Uterus (tissue), 3 donors: ENCODE measurements at regions not wholly inside any gene's neighbourhood (a gene's known extent, or its start where the extent isn't known, plus 50 kb on each side); places are given as distances from the start of the nearest gene placed in this dataset.

Experiments used
- DNase-seq, 2 donors: peaks; one replicate each; pipeline ENCODE4 v3.0.0-alpha.2; 2019 to 2020
- H3K27ac ChIP-seq, 2 donors: fragments of 200-600 bp; sonication (generic); 1 replicate in 1 of 2; 2 replicates in 1 of 2; pipeline ENCODE4 v1.5.1; 2016 to 2018
- H3K27me3 ChIP-seq, 2 donors: fragments of 200-600 bp; sonication (generic); one replicate each; pipeline ENCODE4 v1.5.1; 2018 to 2019; ENCODE audit warnings: control low read depth in 1 of 2
- H3K36me3 ChIP-seq, 2 donors: fragments of 200-600 bp; sonication (generic); one replicate each; pipeline ENCODE4 v1.5.1; 2019; ENCODE audit warnings: control low read depth in 1 of 2
- H3K4me1 ChIP-seq, 2 donors: fragments of 200-600 bp; sonication (generic); one replicate each; pipeline ENCODE4 v1.5.1; 2018 to 2019; ENCODE audit warnings: control low read depth in 1 of 2
- H3K4me3 ChIP-seq, 2 donors: fragments of 200-600 bp; sonication (generic); 1 replicate in 1 of 2; 2 replicates in 1 of 2; pipeline ENCODE4 v1.5.1; 2018 to 2019; ENCODE audit warnings: mild to moderate bottlenecking in 1 of 2
- H3K9me3 ChIP-seq, 2 donors: fragments of 200-600 bp; sonication (generic); one replicate each; pipeline ENCODE4 v1.5.1; 2019; ENCODE audit warnings: control low read depth in 1 of 2
- POLR2A ChIP-seq, 2 donors: fragments of 450-650 bp; IDR thresholded peaks; one replicate each; pipeline ENCODE4 v1.6.1; 2016; ENCODE audit warnings: antibody characterized with exemption in 2 of 2, mild to moderate bottlenecking in 1 of 2, moderate library complexity in 1 of 2
- intact Hi-C: fragments of 100-400 bp; cut with DNase I; formaldehyde crosslinking; loops from one replicate; pipeline ENCODE4 v1.15.1; 2023; ENCODE audit warnings: low total_unique reads
- TF ChIP-seq, protein P1 (sequence below), 4 experiments: fragments of 200-600 bp in 2 of 4; fragments of 450-650 bp in 2 of 4; sonication (generic) in 2 of 4; IDR thresholded peaks; one replicate each; pipeline ENCODE4 v1.5.1; 2016 to 2019; ENCODE audit warnings: antibody characterized with exemption in 4 of 4, mild to moderate bottlenecking in 2 of 4, moderate library complexity in 1 of 4
- donor health status: DM: yes; HTN: yes; CAD: no.

DNA sequence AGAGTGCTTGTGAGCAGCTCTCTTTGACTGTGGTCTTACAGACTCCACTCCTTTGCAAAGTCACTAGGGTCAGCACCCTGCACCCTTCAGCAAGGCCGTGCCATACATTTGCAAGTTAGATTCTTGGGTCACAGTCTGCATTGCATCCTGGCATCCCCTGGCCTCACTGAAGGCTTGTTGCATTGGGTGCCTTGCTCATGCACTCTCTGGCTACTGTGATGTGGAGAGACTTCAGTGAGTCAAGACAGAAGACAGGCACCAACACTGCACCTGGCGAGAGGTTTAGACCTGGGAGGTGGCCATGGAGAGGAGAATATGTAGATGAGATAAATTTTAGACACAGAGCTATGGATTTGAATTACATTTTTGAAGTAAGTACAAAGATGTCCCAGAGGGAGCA is 146.4 kb upstream of the COPS8 start:
- Histone ChIP-seq H3K27me3 (no peaks in the 10 kb centered on the region), H3K4me1 (no peaks in the 10 kb centered on the region), H3K9me3 (no peaks in the 10 kb centered on the region), H3K4me3 (no peak overlapping the region), H3K27ac (no peak overlapping the region), H3K36me3 (no peaks in the 10 kb centered on the region)
- no peak for DNase-seq
- TF ChIP-seq POLR2A (IDR thresholded peaks at IDR 0.05) = no peak
- TF ChIP-seq, protein P1, sequence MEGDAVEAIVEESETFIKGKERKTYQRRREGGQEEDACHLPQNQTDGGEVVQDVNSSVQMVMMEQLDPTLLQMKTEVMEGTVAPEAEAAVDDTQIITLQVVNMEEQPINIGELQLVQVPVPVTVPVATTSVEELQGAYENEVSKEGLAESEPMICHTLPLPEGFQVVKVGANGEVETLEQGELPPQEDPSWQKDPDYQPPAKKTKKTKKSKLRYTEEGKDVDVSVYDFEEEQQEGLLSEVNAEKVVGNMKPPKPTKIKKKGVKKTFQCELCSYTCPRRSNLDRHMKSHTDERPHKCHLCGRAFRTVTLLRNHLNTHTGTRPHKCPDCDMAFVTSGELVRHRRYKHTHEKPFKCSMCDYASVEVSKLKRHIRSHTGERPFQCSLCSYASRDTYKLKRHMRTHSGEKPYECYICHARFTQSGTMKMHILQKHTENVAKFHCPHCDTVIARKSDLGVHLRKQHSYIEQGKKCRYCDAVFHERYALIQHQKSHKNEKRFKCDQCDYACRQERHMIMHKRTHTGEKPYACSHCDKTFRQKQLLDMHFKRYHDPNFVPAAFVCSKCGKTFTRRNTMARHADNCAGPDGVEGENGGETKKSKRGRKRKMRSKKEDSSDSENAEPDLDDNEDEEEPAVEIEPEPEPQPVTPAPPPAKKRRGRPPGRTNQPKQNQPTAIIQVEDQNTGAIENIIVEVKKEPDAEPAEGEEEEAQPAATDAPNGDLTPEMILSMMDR (IDR thresholded peaks at IDR 0.05) = no peak
- intact Hi-C loops = no loop called here

DNA sequence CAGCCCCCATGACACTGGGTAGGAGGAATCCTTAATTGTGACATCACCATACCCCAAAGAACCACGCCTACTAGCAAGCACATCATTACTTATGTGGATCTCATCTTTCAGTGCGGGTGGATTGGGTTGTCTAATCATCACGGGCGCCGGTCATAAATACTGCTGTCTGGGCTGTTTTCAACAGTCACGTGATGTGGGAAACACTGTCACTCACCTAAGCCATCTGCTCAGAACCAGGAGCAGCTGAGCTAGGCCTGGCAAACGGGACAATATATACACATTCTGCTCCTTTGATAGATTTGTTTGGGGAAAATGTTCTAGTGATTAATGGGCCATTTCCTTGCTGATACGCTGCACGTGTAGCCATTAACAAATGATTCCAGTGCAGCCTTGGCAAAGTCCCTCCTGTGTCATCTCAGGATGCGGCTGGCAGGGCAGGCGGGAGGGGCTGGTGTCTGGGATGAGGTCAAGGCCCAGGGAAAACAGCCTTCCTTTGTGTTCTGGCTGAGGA is 145.9 kb upstream of the COPS8 start:
- TF ChIP-seq, protein P1 (IDR thresholded peaks at IDR 0.05) = no peak
- TF ChIP-seq POLR2A (IDR thresholded peaks at IDR 0.05) = no peak
- Histone ChIP-seq H3K9me3 (no peaks in the 10 kb centered on the region), H3K27ac (no peak overlapping the region), H3K36me3 (no peaks in the 10 kb centered on the region), H3K4me3 (no peak overlapping the region), H3K4me1 (no peaks in the 10 kb centered on the region), H3K27me3 (no peaks in the 10 kb centered on the region)
- DNase-seq = no peak
- intact Hi-C loops = no loop called here

GRCh38 chr2:236940497-236940896 is 145.2 kb upstream of the COPS8 start:
- intact Hi-C loops = no loop called here
- no peaks in the 10 kb centered on the region for H3K27me3 ChIP-seq
- no peaks in the 10 kb centered on the region for H3K4me1 ChIP-seq
- H3K27ac ChIP-seq = no peak overlapping the region
- H3K36me3 ChIP-seq = no peaks in the 10 kb centered on the region
- H3K9me3 ChIP-seq = no peaks in the 10 kb centered on the region
- no peak for DNase-seq
- H3K4me3 ChIP-seq = no peak overlapping the region
- TF ChIP-seq, protein P1 (IDR thresholded peaks at IDR 0.05) = no peak
- TF ChIP-seq POLR2A (IDR thresholded peaks at IDR 0.05) = no peak

- intact Hi-C loops = no loop called here
- no peak for DNase-seq
- no peaks in the 10 kb centered on the region for H3K27me3 ChIP-seq
- no peak overlapping the region for H3K27ac ChIP-seq
- no peak overlapping the region for H3K4me3 ChIP-seq
- no peaks in the 10 kb centered on the region for H3K4me1 ChIP-seq
- no peaks in the 10 kb centered on the region for H3K36me3 ChIP-seq
- no peaks in the 10 kb centered on the region for H3K9me3 ChIP-seq
- TF ChIP-seq, protein P1 (IDR thresholded peaks at IDR 0.05) = no peak
- no peak for TF ChIP-seq POLR2A (IDR thresholded peaks at IDR 0.05)
Measured at GRCh38 chr2:236940916-236941520, 144.7 kb upstream of the COPS8 start.

- intact Hi-C loops = no loop called here
- H3K4me3 ChIP-seq = no peak overlapping the region
- H3K9me3 ChIP-seq = no peaks in the 10 kb centered on the region
- TF ChIP-seq, protein P1 (IDR thresholded peaks at IDR 0.05) = no peak
- TF ChIP-seq POLR2A (IDR thresholded peaks at IDR 0.05) = no peak
- H3K27me3 ChIP-seq = no peaks in the 10 kb centered on the region
- DNase-seq = no peak
- H3K36me3 ChIP-seq = no peaks in the 10 kb centered on the region
- no peak overlapping the region for H3K27ac ChIP-seq
- no peaks in the 10 kb centered on the region for H3K4me1 ChIP-seq
Measured at GRCh38 chr2:236941551-236941950, 144.1 kb upstream of the COPS8 start.
